ENCODE measurements at regions not wholly inside any gene's neighbourhood (a gene's known extent, or its start where the extent isn't known, plus 50 kb on each side); places are given as distances from the start of the nearest gene placed in this dataset.
"Not testable (repeated sequence)": the region's sequence is repeated elsewhere in the genome, so short reads cannot be mapped to it uniquely, and the experiment has no call there.

GRCh38 chr12:83349907-83350611, 663.4 kb downstream of the TMTC2 start:
- DNase-seq (ENCODE audit: low read depth) = no peak

- no peak for DNase-seq (ENCODE audit: low read depth)
Observed at GRCh38 chr12:83346333-83346732, 659.6 kb downstream of the TMTC2 start.

GRCh38 chr12:83343767-83344166, 657.1 kb downstream of the TMTC2 start:
- no peak for DNase-seq (ENCODE audit: low read depth)

- no peak for DNase-seq (ENCODE audit: low read depth)
Observed at GRCh38 chr12:83335748-83336147, 649.0 kb downstream of the TMTC2 start.

GRCh38 chr12:83326666-83327065, 640.0 kb downstream of the TMTC2 start:
- DNase-seq (ENCODE audit: low read depth) = no peak

GRCh38 chr12:83323866-83324265, 637.2 kb downstream of the TMTC2 start:
- DNase-seq (ENCODE audit: low read depth) = no peak

- no peak for DNase-seq (ENCODE audit: low read depth)
Observed at GRCh38 chr12:83322809-83323208, 636.1 kb downstream of the TMTC2 start.

- DNase-seq (ENCODE audit: low read depth) = no peak
Observed at GRCh38 chr12:83321971-83322370, 635.3 kb downstream of the TMTC2 start.

GRCh38 chr12:83320350-83320749, 633.6 kb downstream of the TMTC2 start:
- no peak for DNase-seq (ENCODE audit: low read depth)

- no peak for DNase-seq (ENCODE audit: low read depth)
Observed at GRCh38 chr12:83318386-83319098, 631.8 kb downstream of the TMTC2 start.

GRCh38 chr12:83317595-83317994, 630.9 kb downstream of the TMTC2 start:
- DNase-seq (ENCODE audit: low read depth) = no peak

GRCh38 chr12:83313827-83314226, 627.1 kb downstream of the TMTC2 start:
- DNase-seq (ENCODE audit: low read depth) = no peak

GRCh38 chr12:83313322-83313721, 626.6 kb downstream of the TMTC2 start:
- DNase-seq (ENCODE audit: low read depth) = no peak

GRCh38 chr12:83276904-83277303, 590.2 kb downstream of the TMTC2 start:
- no peak for DNase-seq (ENCODE audit: low read depth)

GRCh38 chr12:83271201-83271600, 584.5 kb downstream of the TMTC2 start:
- DNase-seq (ENCODE audit: low read depth) = no peak

- DNase-seq (ENCODE audit: low read depth) = no peak
Observed at GRCh38 chr12:83265808-83266207, 579.1 kb downstream of the TMTC2 start.

- DNase-seq (ENCODE audit: low read depth) = no peak
Observed at GRCh38 chr12:83261998-83262397, 575.3 kb downstream of the TMTC2 start.

- not testable (repeated sequence) for DNase-seq (ENCODE audit: low read depth)
Observed at GRCh38 chr12:83260126-83260525, 573.4 kb downstream of the TMTC2 start.

GRCh38 chr12:83257726-83258125, 571.0 kb downstream of the TMTC2 start:
- no peak for DNase-seq (ENCODE audit: low read depth)

- DNase-seq (ENCODE audit: low read depth) = no peak
Observed at GRCh38 chr12:83256562-83256961, 569.9 kb downstream of the TMTC2 start.

GRCh38 chr12:83250866-83251265, 564.2 kb downstream of the TMTC2 start:
- no peak for DNase-seq (ENCODE audit: low read depth)

GRCh38 chr12:83245156-83245555, 558.5 kb downstream of the TMTC2 start:
- DNase-seq (ENCODE audit: low read depth) = no peak

GRCh38 chr12:83244001-83244400, 557.3 kb downstream of the TMTC2 start:
- no peak for DNase-seq (ENCODE audit: low read depth)

GRCh38 chr12:83233987-83234386, 547.3 kb downstream of the TMTC2 start:
- not testable (repeated sequence) for DNase-seq (ENCODE audit: low read depth)
